HuH-7 (cell line): ENCODE measurements at regions not wholly inside any gene's neighbourhood (a gene's known extent, or its start where the extent isn't known, plus 50 kb on each side); places are given as distances from the start of the nearest gene placed in this dataset.

ENCODE experiments used
- DNase-seq: peaks from one replicate; pipeline ENCODE4 v3.0.0; 2011; ENCODE audit warnings: low spot score

GRCh38 chr3:31461426-31461825 is 71.3 kb upstream of the STT3B start:
- DNase-seq: no peak

GRCh38 chr3:31462050-31462569 is 70.6 kb upstream of the STT3B start:
- DNase-seq: peak; percentile 42

- DNase-seq: no peak
Measured at GRCh38 chr3:31465999-31466398, 66.7 kb upstream of the STT3B start.

- no peak for DNase-seq
Measured at GRCh38 chr3:31466866-31467265, 65.9 kb upstream of the STT3B start.

- no peak for DNase-seq
Measured at GRCh38 chr3:31468433-31468832, 64.3 kb upstream of the STT3B start.

GRCh38 chr3:31469385-31469784 is 63.3 kb upstream of the STT3B start:
- no peak for DNase-seq

GRCh38 chr3:31472479-31473390 is 60.0 kb upstream of the STT3B start:
- DNase-seq: no peak

- DNase-seq: no peak
Measured at GRCh38 chr3:31476209-31476608, 56.5 kb upstream of the STT3B start.

GRCh38 chr3:31479431-31479830 is 53.3 kb upstream of the STT3B start:
- no peak for DNase-seq

GRCh38 chr3:31481697-31482096 is 51.0 kb upstream of the STT3B start:
- DNase-seq: no peak

- no peak for DNase-seq
Measured at GRCh38 chr3:31482493-31483200, 50.1 kb upstream of the STT3B start.
